C4-2B (cell line): ENCODE measurements at regions not wholly inside any gene's neighbourhood (a gene's known extent, or its start where the extent isn't known, plus 50 kb on each side); places are given as distances from the start of the nearest gene placed in this dataset.

ENCODE experiments used
- ZFX ChIP-seq: fragments of 450-650 bp; IDR thresholded peaks from 2 replicates; pipeline ENCODE4 v1.6.1; 2017
- TF ChIP-seq, protein P1 (sequence below): fragments of 450-650 bp; conservative IDR thresholded peaks from 2 replicates; pipeline ENCODE4 v1.5.1; 2017; ENCODE audit warnings: mild to moderate bottlenecking

DNA sequence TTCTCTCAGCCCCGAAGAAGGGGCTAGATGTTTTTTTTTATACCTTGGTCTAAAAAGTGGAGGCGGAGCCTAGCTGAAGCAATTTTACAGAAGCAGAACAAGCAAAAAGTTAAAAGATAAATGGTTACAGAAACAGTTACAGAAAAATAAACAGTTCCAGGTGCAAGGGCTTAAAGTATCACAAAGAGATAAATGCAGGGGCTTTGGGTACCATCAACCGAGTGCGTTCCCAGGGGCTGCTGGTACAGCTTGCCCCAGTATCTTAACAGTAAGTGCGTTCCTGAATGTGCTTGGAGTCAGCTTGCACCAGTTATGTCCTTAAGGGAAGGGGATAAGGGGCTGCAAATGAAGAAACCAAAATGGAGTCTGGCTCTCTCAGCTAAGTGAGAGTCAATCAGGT, 173.9 kb upstream of the MBL2 start:
- TF ChIP-seq, protein P1, sequence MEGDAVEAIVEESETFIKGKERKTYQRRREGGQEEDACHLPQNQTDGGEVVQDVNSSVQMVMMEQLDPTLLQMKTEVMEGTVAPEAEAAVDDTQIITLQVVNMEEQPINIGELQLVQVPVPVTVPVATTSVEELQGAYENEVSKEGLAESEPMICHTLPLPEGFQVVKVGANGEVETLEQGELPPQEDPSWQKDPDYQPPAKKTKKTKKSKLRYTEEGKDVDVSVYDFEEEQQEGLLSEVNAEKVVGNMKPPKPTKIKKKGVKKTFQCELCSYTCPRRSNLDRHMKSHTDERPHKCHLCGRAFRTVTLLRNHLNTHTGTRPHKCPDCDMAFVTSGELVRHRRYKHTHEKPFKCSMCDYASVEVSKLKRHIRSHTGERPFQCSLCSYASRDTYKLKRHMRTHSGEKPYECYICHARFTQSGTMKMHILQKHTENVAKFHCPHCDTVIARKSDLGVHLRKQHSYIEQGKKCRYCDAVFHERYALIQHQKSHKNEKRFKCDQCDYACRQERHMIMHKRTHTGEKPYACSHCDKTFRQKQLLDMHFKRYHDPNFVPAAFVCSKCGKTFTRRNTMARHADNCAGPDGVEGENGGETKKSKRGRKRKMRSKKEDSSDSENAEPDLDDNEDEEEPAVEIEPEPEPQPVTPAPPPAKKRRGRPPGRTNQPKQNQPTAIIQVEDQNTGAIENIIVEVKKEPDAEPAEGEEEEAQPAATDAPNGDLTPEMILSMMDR, result no peak
- TF ChIP-seq ZFX, result no peak
